ENCODE measurements at regions not wholly inside any gene's neighbourhood (a gene's known extent, or its start where the extent isn't known, plus 50 kb on each side); places are given as distances from the start of the nearest gene placed in this dataset.

DNA sequence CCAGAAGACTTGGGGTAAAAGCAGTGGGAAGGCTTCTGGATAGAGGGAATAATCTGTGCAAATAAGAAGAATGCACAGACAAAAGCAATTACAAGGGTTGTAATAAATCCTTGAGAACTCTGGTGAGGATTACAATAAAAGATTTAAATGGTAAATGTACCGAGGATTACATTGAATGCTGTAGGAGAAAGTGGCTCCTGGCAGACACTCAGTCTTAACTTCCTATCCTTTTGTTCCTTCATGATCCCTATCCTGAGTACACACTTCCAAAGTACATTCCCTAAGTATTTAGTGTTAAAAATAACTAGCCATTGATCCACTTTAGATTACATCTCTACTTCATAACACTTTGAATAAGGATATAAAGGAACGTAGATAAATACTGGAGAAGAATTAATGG, 205.4 kb downstream of the SPATA18 start:
- no peaks in the 10 kb centered on the region for H3F3A ChIP-seq (ENCODE audit: insufficient read depth, low read length, poor library complexity, severe bottlenecking)
- TF ChIP-seq POLR2AphosphoS5 (IDR thresholded peaks at IDR 0.05) (no peak), MXI1 (conservative IDR thresholded peaks at IDR 0.05; ENCODE audit: poor library complexity, severe bottlenecking) (no peak), EZH2 (IDR thresholded peaks at IDR 0.05; ENCODE audit: borderline replicate concordance, insufficient read depth, low read length, poor library complexity, severe bottlenecking) (no peak), RAD21 (conservative IDR thresholded peaks at IDR 0.05) (no peak), EP300 (conservative IDR thresholded peaks at IDR 0.05; ENCODE audit: poor library complexity, severe bottlenecking) (no peak), SMC3 (conservative IDR thresholded peaks at IDR 0.05; ENCODE audit: poor library complexity) (no peak), TAF1 (IDR thresholded peaks at IDR 0.05; ENCODE audit: low read depth) (no peak)
- TF ChIP-seq, protein P1, sequence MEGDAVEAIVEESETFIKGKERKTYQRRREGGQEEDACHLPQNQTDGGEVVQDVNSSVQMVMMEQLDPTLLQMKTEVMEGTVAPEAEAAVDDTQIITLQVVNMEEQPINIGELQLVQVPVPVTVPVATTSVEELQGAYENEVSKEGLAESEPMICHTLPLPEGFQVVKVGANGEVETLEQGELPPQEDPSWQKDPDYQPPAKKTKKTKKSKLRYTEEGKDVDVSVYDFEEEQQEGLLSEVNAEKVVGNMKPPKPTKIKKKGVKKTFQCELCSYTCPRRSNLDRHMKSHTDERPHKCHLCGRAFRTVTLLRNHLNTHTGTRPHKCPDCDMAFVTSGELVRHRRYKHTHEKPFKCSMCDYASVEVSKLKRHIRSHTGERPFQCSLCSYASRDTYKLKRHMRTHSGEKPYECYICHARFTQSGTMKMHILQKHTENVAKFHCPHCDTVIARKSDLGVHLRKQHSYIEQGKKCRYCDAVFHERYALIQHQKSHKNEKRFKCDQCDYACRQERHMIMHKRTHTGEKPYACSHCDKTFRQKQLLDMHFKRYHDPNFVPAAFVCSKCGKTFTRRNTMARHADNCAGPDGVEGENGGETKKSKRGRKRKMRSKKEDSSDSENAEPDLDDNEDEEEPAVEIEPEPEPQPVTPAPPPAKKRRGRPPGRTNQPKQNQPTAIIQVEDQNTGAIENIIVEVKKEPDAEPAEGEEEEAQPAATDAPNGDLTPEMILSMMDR (IDR thresholded peaks at IDR 0.05; ENCODE audit: poor library complexity, severe bottlenecking) = no peak
- TF ChIP-seq, protein P2, sequence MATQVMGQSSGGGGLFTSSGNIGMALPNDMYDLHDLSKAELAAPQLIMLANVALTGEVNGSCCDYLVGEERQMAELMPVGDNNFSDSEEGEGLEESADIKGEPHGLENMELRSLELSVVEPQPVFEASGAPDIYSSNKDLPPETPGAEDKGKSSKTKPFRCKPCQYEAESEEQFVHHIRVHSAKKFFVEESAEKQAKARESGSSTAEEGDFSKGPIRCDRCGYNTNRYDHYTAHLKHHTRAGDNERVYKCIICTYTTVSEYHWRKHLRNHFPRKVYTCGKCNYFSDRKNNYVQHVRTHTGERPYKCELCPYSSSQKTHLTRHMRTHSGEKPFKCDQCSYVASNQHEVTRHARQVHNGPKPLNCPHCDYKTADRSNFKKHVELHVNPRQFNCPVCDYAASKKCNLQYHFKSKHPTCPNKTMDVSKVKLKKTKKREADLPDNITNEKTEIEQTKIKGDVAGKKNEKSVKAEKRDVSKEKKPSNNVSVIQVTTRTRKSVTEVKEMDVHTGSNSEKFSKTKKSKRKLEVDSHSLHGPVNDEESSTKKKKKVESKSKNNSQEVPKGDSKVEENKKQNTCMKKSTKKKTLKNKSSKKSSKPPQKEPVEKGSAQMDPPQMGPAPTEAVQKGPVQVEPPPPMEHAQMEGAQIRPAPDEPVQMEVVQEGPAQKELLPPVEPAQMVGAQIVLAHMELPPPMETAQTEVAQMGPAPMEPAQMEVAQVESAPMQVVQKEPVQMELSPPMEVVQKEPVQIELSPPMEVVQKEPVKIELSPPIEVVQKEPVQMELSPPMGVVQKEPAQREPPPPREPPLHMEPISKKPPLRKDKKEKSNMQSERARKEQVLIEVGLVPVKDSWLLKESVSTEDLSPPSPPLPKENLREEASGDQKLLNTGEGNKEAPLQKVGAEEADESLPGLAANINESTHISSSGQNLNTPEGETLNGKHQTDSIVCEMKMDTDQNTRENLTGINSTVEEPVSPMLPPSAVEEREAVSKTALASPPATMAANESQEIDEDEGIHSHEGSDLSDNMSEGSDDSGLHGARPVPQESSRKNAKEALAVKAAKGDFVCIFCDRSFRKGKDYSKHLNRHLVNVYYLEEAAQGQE (IDR thresholded peaks at IDR 0.05; ENCODE audit: borderline replicate concordance) = no peak
- no peak overlapping the region for H3K9ac ChIP-seq (ENCODE audit: low read length)
- H3K9me2 ChIP-seq (ENCODE audit: insufficient read depth, low read length) = no peaks in the 10 kb centered on the region
- no peak overlapping the region for H3K4me2 ChIP-seq (ENCODE audit: low read length)
- H3K79me2 ChIP-seq (replicated peaks; ENCODE audit: insufficient read depth, low read length) = no peaks in the 10 kb centered on the region
- H4K20me1 ChIP-seq (ENCODE audit: insufficient read depth) = no peaks in the 10 kb centered on the region
- no peaks in the 10 kb centered on the region for H3K36me3 ChIP-seq (ENCODE audit: insufficient read depth, low read length)
- no peaks in the 10 kb centered on the region for H3K27me3 ChIP-seq (ENCODE audit: insufficient read depth, low read depth, low read length)
- H3K9me3 ChIP-seq (ENCODE audit: low read length) = no peaks in the 10 kb centered on the region
- no peak overlapping the region for H3K27ac ChIP-seq (ENCODE audit: low read length)
- H3K4me3 ChIP-seq (ENCODE audit: low read length) = no peak overlapping the region
- H2AFZ ChIP-seq (ENCODE audit: low read depth, low read length) = no peak overlapping the region

DNA sequence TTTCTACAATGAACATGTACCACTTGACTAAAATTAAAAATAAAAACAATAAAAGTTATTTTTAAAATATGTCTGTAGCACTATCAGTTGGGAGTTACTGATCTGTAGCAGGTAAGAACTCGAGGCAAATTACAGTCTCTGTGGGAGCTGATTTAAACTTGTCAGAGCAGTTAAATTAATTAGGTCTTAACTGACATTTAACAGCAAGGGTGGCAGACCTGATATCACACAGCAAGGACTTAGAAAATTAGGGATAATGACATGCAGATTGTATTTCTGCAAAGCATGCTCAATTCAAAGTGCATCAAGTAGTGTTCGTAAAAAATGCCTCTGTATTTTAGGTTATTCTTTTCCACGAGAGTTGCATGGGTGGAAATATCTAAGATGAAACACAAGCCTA, 208.9 kb downstream of the SPATA18 start:
- Histone ChIP-seq H3K9ac (ENCODE audit: low read length) (no peak overlapping the region), H3F3A (ENCODE audit: insufficient read depth, low read length, poor library complexity, severe bottlenecking) (no peaks in the 10 kb centered on the region), H3K4me3 (ENCODE audit: low read length) (no peak overlapping the region), H3K9me3 (ENCODE audit: low read length) (no peaks in the 10 kb centered on the region), H2AFZ (ENCODE audit: low read depth, low read length) (no peak overlapping the region), H4K20me1 (ENCODE audit: insufficient read depth) (no peaks in the 10 kb centered on the region), H3K27ac (ENCODE audit: low read length) (no peak overlapping the region), H3K9me2 (ENCODE audit: insufficient read depth, low read length) (no peaks in the 10 kb centered on the region), H3K36me3 (ENCODE audit: insufficient read depth, low read length) (no peaks in the 10 kb centered on the region), H3K79me2 (replicated peaks; ENCODE audit: insufficient read depth, low read length) (no peaks in the 10 kb centered on the region), H3K27me3 (ENCODE audit: insufficient read depth, low read depth, low read length) (no peaks in the 10 kb centered on the region), H3K4me2 (ENCODE audit: low read length) (no peak overlapping the region)
- TF ChIP-seq SMC3 (conservative IDR thresholded peaks at IDR 0.05; ENCODE audit: poor library complexity) (no peak), RAD21 (conservative IDR thresholded peaks at IDR 0.05) (no peak), EP300 (conservative IDR thresholded peaks at IDR 0.05; ENCODE audit: poor library complexity, severe bottlenecking) (no peak), POLR2AphosphoS5 (IDR thresholded peaks at IDR 0.05) (no peak), MXI1 (conservative IDR thresholded peaks at IDR 0.05; ENCODE audit: poor library complexity, severe bottlenecking) (no peak), EZH2 (IDR thresholded peaks at IDR 0.05; ENCODE audit: borderline replicate concordance, insufficient read depth, low read length, poor library complexity, severe bottlenecking) (no peak), TAF1 (IDR thresholded peaks at IDR 0.05; ENCODE audit: low read depth) (no peak)
- TF ChIP-seq, protein P1 (IDR thresholded peaks at IDR 0.05; ENCODE audit: poor library complexity, severe bottlenecking) = no peak
- TF ChIP-seq, protein P2 (IDR thresholded peaks at IDR 0.05; ENCODE audit: borderline replicate concordance) = no peak

All from neural cell (in vitro differentiated cells).